IMR-90 (cell line): ENCODE measurements at regions not wholly inside any gene's neighbourhood (a gene's known extent, or its start where the extent isn't known, plus 50 kb on each side); places are given as distances from the start of the nearest gene placed in this dataset.

Source experiments
- FOS ChIP-seq: fragments of 150-350 bp; IDR thresholded peaks from 2 replicates; pipeline ENCODE4 v1.6.1; 2016; ENCODE audit warnings: low read depth, low read length
- MAFK ChIP-seq: IDR thresholded peaks from 2 replicates; pipeline ENCODE4 v1.6.1; 2012; ENCODE audit warnings: low read depth, low read length, improper control_type of control experiment
- POLR2A ChIP-seq: IDR thresholded peaks from 2 replicates; pipeline ENCODE4 v1.6.1; 2012; ENCODE audit warnings: mild to moderate bottlenecking, low read depth, low read length
- TF ChIP-seq, protein P1 (sequence below): conservative IDR thresholded peaks from 2 replicates; pipeline ENCODE4 v1.5.1; 2012; ENCODE audit warnings: mild to moderate bottlenecking, low read depth, low read length, improper control_type of control experiment

DNA sequence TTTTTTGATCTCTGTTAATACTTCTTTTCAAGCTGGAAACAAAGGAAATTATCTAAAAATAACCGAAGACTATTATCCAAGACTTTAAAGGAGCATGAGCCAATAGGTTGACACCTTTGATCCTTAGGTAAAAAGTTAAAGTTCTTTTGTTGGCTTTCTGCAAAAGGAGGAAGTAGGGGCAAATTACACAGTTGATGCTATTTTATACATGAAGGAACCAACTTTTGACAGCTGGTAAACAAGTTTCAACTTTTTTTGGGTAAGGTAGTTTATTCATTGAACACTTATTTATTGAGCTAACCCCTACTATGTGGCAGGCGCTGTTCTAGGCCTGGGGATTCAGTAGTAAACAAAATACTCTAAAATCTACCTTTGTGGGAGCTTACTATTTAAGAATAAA, 66.6 kb upstream of the ZEB2 start:
- TF ChIP-seq, protein P1, sequence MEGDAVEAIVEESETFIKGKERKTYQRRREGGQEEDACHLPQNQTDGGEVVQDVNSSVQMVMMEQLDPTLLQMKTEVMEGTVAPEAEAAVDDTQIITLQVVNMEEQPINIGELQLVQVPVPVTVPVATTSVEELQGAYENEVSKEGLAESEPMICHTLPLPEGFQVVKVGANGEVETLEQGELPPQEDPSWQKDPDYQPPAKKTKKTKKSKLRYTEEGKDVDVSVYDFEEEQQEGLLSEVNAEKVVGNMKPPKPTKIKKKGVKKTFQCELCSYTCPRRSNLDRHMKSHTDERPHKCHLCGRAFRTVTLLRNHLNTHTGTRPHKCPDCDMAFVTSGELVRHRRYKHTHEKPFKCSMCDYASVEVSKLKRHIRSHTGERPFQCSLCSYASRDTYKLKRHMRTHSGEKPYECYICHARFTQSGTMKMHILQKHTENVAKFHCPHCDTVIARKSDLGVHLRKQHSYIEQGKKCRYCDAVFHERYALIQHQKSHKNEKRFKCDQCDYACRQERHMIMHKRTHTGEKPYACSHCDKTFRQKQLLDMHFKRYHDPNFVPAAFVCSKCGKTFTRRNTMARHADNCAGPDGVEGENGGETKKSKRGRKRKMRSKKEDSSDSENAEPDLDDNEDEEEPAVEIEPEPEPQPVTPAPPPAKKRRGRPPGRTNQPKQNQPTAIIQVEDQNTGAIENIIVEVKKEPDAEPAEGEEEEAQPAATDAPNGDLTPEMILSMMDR = no peak
- no peak for TF ChIP-seq MAFK
- no peak for TF ChIP-seq FOS
- TF ChIP-seq POLR2A = no peak
